Activated T-helper 1 cell treated with Interleukin-2 at 50 U/mL for 16 hours (primary cell): ENCODE measurements at regions not wholly inside any gene's neighbourhood (a gene's known extent, or its start where the extent isn't known, plus 50 kb on each side); places are given as distances from the start of the nearest gene placed in this dataset.
A peak's percentile ranks its signal among the peaks of the same experiment; 100 is the strongest.
"Not testable (repeated sequence)": the region's sequence is repeated elsewhere in the genome, so short reads cannot be mapped to it uniquely, and the experiment has no call there.

Source experiments
- DNase-seq: peaks from one replicate; pipeline ENCODE4 v3.0.0-alpha.2; 2020; ENCODE audit warnings: low read depth

DNA sequence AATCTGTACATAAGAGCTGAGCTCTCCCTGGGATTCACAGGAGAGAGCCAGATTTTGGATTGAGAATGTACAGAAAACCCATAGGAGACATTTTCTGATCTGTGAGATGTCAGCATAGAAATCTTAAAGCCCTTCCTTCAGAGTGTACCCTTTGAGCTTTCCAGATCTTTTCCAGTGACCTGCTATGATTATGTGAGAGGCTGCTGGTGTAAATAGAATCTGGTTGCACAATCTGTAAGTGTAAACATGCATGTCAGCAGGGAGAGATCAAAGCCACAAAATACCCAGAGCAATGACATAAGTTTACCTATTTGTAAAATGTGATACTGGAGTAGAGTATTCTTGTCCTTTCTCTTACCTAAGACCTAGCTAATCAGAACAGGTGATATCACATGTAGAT, 471.9 kb downstream of the FOXD4L5 start:
- not testable (repeated sequence) for DNase-seq

DNA sequence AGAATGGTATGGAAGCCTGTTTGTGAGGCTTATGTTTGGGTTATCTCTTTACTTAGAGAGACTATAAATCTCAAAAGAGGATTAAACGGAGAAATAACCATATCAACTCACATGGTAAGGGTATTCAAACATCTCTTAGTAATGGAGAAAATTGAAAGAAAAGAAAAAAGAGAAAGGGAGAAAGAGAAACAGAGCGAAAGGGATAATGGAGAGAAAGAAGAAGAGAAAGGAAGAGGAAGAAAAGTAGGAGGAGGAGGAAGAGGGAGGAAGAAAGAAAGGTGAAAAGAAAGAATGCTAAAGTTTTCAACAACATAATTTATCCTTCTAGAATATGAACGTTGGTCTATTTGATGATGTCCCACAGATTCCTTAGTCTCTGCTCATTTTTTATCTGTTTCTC, 506.3 kb downstream of the FOXD4L5 start:
- DNase-seq: not testable (repeated sequence)

DNA sequence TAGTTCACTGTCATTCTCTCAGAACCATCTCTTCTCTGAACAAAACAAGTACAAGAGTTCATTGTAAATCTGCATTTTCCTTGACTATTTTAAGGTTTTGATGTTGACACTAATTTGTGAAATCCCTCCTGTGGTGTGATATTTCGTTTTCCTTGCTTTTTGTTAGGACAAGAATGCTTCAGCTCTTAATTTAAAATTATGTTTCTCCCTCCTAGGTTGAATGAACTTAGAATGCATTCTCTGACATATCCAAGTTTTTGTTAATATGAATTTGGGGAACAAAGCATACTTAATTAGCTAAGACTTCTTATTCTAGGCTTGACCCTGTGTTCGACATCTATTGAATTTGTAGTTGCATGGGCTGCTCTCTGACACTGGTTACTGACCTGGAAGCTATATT, 508.7 kb downstream of the FOXD4L5 start:
- DNase-seq: not testable (repeated sequence)

DNA sequence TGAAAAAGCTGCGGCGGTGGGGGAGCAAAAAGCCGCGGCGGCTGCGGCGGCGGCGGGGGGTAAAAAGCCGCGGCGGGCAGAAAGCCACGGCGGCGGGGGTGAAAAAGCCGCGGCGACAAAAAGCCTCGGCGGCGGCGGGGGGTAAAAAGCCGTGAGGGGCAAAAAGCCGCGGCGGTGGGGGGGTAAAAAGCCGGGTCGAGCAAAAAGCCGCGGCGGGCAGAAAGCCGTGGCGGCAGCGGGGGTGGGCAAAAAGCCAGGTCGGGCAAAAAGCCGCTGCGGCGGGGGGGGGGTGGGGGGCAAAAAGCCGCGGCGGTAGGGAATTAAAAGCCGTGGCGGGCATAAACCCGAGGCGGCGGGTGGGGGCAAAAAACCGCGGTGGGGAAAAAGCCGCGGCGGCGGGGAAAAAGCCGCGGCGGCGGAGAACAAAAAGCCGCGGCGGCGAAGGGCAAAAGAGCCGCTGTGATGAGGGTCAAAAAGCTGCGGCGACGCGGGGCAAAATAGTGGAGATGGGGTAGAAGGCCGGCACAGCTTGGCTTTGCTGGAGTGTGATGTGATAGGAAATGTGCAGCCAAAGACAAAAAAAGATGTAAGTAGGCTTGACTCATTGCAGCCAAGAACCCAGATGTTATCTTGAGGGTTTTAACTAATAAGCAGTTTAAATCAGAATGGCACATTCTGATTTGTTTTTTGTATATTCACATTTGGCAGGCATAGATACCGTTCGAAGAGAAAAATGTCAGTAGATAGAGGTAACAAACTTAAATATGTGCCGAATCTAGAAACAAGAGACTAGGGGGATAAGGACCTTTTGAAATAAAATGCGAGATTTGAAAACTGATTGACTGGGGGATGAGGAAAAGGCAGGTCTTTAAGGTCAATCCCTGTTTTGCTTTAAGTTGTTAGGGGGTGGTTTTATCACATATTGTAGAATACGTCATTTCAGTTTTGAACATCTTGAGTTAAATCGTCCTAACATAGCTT, 509.9 kb downstream of the FOXD4L5 start:
- DNase-seq: not testable (repeated sequence)

DNA sequence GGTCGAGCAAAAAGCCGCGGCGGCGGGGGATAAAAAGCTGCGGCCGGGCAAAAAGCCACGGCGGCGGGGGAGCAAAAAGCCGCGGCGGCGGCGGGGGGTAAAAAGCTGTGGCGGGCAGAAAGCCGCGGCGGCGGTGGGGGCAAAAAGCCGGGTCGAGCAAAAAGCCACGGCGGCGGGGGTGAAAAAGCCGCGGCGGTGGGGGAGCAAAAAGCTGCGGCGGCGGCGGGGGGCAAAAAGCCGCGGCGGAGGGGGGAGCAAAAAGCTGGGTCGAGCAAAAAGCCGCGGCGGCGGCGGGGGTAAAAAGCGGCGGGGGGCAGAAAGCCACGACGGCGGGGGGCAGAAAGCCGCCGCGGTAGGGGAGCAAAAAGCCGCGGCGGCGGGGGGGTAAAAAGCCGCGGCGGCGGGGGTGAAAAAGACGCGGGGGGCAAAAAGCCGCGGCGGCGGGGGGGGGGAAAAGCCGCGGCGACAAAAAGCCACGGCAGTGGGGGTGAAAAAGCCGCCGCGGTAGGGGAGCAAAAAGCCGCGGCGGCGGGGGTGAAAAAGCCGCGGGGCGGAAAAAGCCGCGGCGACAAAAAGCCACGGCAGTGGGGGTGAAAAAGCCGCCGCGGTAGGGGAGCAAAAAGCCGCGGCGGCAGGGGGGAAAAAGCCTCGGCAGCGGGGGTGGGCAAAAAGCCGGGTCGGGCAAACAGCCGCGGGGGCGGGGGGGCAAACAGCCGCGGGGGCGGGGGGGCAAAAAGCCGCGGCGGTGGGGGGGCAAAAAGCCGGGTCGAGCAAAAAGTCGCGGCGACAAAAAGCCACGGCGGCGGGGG, 510.8 kb downstream of the FOXD4L5 start:
- DNase-seq: peak; percentile 1

DNA sequence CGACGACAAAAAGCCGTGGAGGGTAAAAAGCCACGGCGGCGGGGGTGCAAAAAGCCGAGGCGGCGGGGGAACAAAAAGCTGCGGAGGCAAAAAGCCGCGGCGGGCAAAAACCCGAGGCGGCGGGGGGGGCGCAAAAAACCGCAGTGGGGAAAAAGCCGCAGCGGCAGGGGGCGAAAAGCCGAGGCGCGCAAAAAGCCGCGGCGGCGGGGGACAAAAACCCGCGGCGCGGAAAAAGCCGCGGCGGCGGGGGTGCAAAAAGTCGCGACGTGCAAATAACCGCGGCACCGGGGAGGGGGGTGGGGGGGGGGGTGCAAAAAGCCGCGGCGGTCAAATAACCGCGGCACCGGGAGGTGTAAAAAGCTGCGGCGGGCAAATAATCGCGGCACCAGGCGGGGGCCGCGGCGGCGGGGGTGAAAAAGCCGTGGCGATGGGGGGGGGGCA, 511.5 kb downstream of the FOXD4L5 start:
- no peak for DNase-seq

DNA sequence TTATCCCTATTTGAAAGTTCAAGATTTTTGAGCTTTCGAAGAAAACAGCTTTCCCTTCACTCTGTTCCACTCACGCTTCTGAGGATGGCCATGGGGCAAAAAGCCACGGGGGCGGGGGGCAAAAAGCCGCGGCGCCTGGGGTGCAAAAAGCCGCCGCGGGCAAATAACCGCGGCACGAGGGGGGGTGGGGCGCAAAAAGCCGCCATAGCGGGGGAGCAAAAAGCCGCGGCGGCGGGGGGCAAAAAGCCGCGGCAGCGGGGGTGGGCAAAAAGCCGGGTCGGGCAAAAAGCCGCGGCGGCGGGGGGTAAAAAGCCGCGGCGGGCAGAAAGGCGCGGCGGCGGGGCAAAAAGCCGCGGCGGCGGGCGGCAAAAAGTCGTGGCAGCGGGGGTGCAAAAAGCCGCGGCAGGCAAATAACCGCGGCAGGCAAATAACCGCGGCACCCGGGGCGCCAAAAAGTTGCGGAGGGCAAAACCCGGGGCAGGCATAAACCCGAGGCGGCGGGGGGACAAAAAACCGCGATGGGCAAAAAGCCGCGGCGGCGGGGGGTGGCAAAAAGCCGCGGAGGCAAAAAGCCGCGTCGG, 512.2 kb downstream of the FOXD4L5 start:
- not testable (repeated sequence) for DNase-seq

DNA sequence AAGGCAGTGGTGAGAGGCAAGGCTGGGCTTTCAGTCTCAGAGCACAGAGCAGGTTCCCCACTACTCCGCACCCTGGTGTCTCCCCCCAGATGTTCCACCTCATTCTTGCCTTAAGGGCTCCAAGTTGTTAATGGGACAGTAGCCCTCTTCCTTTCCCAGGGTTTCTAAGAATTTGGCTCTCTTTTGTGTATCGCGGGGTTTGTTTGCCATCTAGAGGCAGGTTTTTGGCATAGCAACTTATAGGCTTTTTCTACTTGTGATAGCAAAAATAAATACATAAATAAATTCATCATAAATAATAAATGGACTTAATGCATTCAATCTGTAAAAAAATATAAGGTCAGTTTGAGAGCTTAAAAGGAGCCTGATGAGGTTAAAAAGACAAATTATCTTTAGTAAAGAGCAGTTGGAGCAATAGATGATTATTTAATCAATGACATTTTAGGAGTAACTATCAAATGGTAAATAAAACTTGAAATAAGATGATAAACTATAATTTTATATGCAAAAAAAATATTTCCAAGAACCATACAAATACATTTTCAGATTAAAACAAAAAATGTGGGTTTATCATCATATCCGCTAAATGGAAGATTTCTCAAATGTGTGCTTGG, 512.8 kb downstream of the FOXD4L5 start:
- DNase-seq: not testable (repeated sequence)
